HL-60 (cell line): ENCODE measurements at regions not wholly inside any gene's neighbourhood (a gene's known extent, or its start where the extent isn't known, plus 50 kb on each side); places are given as distances from the start of the nearest gene placed in this dataset.

Experiments
- CTCF ChIP-seq: IDR thresholded peaks from one replicate; pipeline ENCODE4 v1.5.1; 2011; ENCODE audit warnings: low read length, control low read depth, inconsistent platforms; ENCODE audit not compliant: insufficient read depth
- GABPA ChIP-seq: IDR thresholded peaks from 2 replicates; pipeline ENCODE4 v1.6.1; 2012; ENCODE audit warnings: low read depth
- POLR2AphosphoS5 ChIP-seq: IDR thresholded peaks from 2 replicates; pipeline ENCODE4 v1.6.1; 2012; ENCODE audit warnings: low read depth
- SPI1 ChIP-seq: IDR thresholded peaks from 2 replicates; pipeline ENCODE4 v1.6.1; 2012; ENCODE audit warnings: low read depth, mild to moderate bottlenecking, borderline replicate concordance

DNA sequence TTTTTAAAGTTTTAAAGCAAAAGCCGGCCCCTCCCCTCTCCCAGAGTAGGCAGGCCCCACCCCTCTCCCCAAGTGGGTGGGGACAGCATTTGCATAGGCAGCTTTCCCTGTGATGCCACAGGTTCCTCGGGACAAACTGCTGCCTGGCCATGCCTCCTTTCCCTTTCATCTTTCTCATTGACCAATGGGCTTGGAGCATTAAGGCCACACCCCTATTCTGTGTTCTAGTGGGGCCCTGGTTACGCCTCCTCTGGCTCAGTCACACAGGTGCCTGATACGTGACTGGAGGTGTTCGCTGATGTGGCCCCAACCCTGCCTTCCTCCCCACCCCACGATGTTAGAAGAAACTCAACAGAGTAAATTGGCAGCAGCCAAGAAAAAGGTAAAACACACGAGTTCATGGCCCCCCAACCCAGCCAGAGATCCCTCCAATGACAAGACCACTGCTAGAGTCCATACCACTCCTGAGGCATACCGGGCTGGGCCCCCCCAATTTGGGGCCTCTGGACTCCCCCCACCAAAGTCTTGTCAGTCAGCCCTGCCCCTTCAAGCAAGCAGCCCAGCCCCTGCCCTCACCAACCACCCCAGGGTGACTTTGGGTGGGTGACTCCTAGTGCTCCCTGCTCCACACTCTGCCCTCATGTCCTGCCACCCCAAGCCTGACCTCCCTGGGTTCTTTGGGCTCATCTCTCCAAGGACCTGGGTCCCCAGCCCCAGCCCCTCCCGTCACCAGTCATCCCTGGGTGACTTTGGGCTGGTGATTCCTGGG, 62.8 kb upstream of the CSPG4 start:
- TF ChIP-seq CTCF (no peak), SPI1 (no peak), POLR2AphosphoS5 (no peak), GABPA (no peak)
